Fibroblast of upper back skin (primary cell): ENCODE measurements at regions not wholly inside any gene's neighbourhood (a gene's known extent, or its start where the extent isn't known, plus 50 kb on each side); places are given as distances from the start of the nearest gene placed in this dataset.

Source experiments
- DNase-seq: peaks from one replicate; pipeline ENCODE4 v3.0.0-alpha.2; 2013

DNA sequence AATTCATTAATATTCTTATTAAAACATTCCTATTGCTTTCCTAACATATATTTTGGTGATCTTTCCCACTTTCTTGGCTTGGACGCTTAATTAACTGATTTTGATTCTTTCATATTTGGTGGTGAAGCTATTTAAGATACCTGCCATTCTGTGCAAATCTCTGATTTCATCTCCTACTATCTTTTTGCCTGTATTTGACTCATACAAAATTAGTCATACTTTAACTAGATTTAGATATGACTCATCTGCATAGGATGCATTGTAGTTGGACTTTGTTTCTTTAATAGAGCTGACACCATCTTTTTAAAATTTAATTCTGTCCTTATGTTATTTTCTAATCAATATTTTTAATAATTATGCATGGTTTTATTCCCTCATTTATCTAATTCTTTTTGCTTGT is 93.8 kb upstream of the PLPPR4 start:
- peak; percentile 40 for DNase-seq

DNA sequence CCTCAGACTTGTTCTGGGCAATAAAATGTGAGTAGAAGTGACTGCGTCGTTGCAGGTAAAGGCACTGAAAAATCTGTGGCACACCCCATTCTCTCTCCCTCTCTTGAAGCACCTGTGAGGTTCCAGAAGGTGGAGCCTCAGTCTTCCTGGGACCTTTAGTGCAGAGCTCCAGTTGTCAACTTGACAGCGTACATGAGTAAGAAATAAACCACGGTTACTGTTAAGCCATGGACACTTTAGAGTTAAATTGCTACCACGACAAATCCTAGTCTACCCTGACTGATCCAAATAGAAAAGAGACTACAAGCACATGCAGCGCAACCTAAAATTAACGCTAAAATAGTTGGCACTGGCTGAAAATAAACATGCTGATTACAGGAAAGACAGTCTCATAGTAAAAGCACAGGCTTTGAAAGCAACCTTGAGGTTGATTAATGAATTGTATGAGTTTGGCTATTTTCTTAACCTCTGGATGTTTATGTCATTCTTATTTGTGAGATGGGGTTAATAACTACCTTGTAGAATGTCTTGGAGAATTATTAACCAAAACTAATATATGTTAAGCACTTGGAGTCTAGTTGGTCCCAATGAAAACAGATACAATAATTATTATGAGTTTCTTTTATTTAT is 93.0 kb upstream of the PLPPR4 start:
- no peak for DNase-seq

DNA sequence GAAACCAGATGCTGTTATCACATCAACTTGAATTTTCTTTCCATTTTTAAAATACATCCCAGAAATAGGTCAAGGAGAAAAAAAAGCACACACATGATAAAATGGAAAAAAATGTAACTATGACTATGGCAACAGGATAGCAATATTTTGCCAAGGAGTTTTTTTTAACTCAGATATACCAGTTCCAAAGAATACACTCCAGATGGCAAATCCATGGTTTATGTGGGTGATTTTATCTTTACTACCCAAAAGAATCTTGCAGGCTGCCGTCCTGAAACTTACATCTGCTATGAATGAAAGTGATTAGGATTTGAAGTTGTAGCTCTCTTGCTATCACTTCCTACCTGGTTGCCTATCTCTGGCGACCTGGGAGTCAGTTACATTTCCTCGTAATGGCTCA is 91.0 kb upstream of the PLPPR4 start:
- peak; percentile 17 for DNase-seq

DNA sequence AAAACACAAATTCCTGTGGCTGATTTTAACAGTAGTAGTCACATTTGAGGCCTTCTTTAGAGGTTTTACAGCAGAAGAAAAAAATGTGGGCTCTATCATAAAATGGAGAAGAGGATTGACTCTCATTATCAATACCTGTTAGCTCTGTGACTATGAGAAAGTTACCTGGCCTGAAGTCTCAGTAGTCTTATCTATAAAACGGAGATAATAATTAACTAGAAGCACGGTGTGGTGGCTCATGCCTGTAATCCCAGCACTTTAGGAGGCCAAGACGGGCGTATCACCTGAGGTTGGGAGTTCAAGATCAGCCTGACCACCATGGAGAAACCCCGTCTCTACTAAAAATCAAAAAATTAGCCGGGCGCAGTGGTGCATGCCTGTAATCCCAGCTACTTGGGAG is 90.4 kb upstream of the PLPPR4 start:
- no peak for DNase-seq

DNA sequence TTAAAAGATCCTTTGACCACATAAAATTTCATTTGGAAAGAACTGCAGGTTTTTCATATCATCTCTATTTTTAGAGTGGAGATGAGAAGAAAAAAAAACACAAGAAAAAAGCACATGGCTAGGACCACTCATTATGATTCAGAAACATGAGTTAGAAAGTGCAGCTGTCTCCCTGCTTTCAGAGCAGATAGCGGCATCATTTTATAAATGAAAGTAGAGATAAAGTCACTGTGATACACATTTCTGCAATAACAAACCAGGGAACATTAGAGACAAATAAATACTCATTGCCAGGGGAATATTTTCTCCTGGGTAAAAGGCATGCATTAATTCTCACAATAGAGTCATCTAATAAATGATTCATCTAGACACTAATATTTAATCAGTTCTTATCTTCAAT is 87.5 kb upstream of the PLPPR4 start:
- DNase-seq: no peak

DNA sequence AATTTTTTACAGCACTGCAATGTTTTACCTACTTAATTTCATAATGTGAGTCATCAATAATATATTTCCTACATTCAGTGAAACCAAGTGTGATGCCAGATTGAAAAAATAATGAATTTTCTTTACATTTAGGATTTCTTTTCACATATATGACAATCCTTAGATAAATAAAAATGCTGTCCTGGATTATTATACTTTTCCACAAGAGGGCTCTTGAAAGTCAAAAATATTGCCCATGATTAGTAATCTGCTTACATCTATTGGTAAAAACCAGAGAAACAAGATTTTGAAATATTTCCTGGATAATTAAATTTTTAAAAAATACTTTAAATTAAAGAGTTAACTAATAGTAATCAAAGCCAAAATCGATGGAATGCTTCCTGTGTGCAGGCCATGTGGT is 86.8 kb upstream of the PLPPR4 start:
- no peak for DNase-seq

DNA sequence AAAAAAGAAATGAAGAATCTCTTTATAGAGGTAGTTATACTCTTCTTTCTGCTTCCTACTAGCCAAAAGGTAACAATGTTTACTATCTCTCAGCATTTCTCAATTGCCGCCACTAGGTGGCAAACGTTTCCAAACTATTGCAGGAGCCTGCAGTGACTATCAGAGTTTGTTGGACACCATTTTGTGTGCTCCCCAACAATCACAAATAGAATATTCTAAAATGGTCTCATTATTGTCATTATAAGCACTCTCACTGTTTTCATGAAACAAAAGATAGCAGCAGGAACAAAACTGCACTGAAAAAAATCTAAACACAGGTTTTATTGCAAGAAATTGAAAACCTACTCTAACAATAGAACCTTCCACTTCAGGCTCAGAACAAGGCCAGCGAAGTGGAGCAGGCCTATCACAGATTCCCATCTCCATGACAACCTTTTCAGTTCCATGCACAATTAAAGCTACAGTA is 83.9 kb upstream of the PLPPR4 start:
- peak; percentile 76 for DNase-seq

DNA sequence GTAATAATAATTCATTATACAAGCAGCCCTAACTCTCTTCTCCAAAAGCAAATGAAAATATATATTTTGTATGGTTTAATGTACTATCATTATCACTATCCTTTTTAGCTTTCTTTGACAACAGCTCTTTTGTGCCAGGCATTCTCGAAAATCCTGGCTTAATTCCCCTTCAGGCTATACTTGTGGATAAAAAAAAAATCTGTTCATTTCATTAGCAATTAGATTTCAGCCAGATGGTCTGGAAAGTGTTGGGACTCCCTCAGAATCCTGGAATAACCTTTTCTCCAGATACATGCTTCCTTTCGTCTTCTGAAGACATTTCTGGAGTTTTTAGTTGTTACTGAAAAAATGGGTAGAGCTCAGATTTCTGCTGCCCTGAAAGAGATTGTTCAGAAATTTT is 83.4 kb upstream of the PLPPR4 start:
- no peak for DNase-seq

DNA sequence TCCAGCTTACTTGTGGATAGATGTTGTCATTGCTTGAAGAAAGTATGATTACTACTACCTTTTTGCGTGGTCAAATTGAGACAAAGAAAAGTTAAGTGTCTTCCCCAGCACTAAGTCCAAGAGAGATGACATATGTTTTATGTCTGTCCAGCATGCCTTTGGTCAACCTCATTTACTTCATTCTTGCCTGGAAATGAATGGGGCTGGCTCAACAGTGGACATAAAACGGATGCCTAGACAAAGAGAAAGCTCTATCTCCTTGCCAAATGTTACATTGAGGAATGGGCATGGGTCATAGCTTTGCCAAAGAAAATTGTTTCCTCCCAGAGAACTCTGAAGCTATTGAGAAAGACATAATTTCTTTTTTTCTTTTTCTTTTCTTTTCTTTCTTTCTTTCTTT is 82.4 kb upstream of the PLPPR4 start:
- no peak for DNase-seq

DNA sequence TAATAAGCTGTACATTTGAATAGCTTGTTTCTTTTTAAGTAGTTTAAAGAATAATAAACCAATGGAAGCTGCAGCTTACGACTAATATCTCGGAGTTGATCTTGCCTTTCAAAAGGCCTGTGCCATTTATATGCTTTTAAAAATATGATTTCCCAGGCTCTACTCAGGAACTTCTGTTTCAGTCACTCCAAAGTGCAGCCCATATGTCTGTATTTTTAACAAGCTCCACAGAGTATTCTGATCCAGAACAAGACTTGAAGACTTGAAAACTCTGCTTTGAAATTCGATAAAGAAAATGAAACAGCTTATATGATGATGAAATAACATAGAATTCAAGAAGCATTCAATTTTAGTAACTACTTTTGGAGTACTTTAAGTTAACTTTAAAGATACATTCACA is 79.1 kb upstream of the PLPPR4 start:
- DNase-seq: no peak

DNA sequence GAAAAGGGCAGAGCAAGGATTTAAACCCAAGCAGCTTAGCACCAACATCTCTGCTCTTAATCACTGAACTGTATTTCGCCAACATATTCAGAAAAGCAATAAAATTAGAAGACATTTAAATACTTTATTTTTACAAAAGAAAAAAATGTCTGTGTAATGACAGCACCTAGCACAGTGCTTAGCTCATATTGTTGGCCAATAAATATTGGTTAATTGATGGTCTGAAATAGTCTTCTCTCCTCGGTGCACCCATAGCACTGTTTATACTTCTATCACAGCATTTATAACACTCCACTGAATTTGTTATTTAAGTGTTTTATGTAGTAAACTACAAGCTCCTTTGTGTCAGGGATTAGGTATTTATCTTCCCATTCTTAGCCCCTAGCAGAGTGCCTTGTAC is 70.9 kb upstream of the PLPPR4 start:
- DNase-seq: no peak

DNA sequence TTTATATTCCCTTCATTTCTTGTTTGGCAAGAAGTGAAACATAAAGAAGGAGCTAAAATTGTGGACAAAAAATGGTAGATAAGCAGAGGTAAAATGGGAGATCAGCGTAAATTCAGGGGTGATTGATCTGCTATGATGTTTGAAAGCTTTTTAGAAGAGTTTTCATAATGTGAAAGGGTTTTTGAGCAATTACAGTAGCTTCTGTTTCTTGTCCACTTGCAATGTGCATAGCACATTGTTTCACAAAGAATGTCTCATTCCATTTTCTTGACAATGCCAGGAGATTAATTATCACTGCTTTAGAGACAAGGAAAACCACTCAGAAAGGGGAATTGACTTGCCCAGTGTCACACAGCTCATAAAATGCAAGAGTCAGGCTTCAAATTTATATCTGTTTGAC is 65.9 kb upstream of the PLPPR4 start:
- no peak for DNase-seq

DNA sequence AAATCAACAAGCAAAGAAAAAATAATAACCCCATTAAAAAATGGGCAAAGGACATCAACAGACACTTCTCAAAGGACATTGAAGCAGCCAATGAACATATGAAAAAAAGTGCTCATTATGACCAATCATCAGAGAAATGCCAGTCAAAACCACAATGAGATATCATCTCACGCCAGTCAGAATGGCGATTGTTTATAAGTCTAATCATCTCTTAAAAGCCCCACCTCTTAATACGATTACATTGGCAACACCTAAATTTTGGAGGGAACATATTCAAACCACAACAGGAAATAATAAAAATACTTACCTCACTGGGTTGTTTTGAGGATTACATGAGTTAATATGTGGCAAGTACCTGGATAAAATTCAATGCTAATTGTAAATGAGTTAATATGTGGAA is 57.1 kb upstream of the PLPPR4 start:
- DNase-seq: no peak
